Ramos (cell line): ENCODE measurements at regions not wholly inside any gene's neighbourhood (a gene's known extent, or its start where the extent isn't known, plus 50 kb on each side); places are given as distances from the start of the nearest gene placed in this dataset.

ENCODE experiments used
- in situ Hi-C: fragments of 300-500 bp; cut with MboI; formaldehyde crosslinking; loops from one replicate; pipeline ENCODE4 v1.14.3; 2022; ENCODE audit warnings: low sequenced_read_pairs; ENCODE audit not compliant: unreplicated experiment

- in situ Hi-C loops, result loop anchor here (5.0 to 10.0 kb wide), 2 partner anchors 396 to 729 kb away; no protein-coding TSS in a partner anchor
These were observed 52.0 kb upstream of the MTHFD1L start for GRCh38 chr6:150813319-150813992.

- in situ Hi-C loops, result loop anchor here (5.0 to 10.0 kb wide), 2 partner anchors 397 to 729 kb away; no protein-coding TSS in a partner anchor
These were observed 51.5 kb upstream of the MTHFD1L start for GRCh38 chr6:150813993-150814359.
